ENCODE measurements at regions not wholly inside any gene's neighbourhood (a gene's known extent, or its start where the extent isn't known, plus 50 kb on each side); places are given as distances from the start of the nearest gene placed in this dataset.
"Not testable (repeated sequence)": the region's sequence is repeated elsewhere in the genome, so short reads cannot be mapped to it uniquely, and the experiment has no call there.

- no peak for DNase-seq
- ATAC-seq: no peak
These were observed 1308.9 kb upstream of the MAP3K7 start for GRCh38 chr6:91895599-91896285.

- DNase-seq (no peak), ATAC-seq (no peak)
These were observed 1299.4 kb upstream of the MAP3K7 start for GRCh38 chr6:91886183-91886795.

- DNase-seq, ATAC-seq: not testable (repeated sequence)
These were observed 1294.9 kb upstream of the MAP3K7 start for GRCh38 chr6:91881791-91882190.

GRCh38 chr6:91879386-91879995 is 1292.6 kb upstream of the MAP3K7 start:
- DNase-seq: no peak
- no peak for ATAC-seq

GRCh38 chr6:91877994-91878393 is 1291.1 kb upstream of the MAP3K7 start:
- ATAC-seq: no peak
- no peak for DNase-seq

- DNase-seq: no peak
- no peak for ATAC-seq
These were observed 1288.1 kb upstream of the MAP3K7 start for GRCh38 chr6:91874971-91875370.

- ATAC-seq (no peak), DNase-seq (no peak)
These were observed 1281.8 kb upstream of the MAP3K7 start for GRCh38 chr6:91868539-91869202.

GRCh38 chr6:91865889-91866288 is 1279.0 kb upstream of the MAP3K7 start:
- DNase-seq: no peak
- no peak for ATAC-seq

GRCh38 chr6:91864911-91865310 is 1278.0 kb upstream of the MAP3K7 start:
- DNase-seq (no peak), ATAC-seq (no peak)

GRCh38 chr6:91860541-91861335 is 1273.9 kb upstream of the MAP3K7 start:
- DNase-seq: no peak
- ATAC-seq: no peak

GRCh38 chr6:91852252-91852651 is 1265.4 kb upstream of the MAP3K7 start:
- no peak for DNase-seq
- ATAC-seq: no peak

- DNase-seq: no peak
- ATAC-seq: no peak
These were observed 1247.9 kb upstream of the MAP3K7 start for GRCh38 chr6:91834813-91835212.

GRCh38 chr6:91827151-91827550 is 1240.3 kb upstream of the MAP3K7 start:
- ATAC-seq: no peak
- no peak for DNase-seq

- DNase-seq (no peak), ATAC-seq (no peak)
These were observed 1239.3 kb upstream of the MAP3K7 start for GRCh38 chr6:91826128-91826527.

GRCh38 chr6:91824331-91824730 is 1237.5 kb upstream of the MAP3K7 start:
- ATAC-seq (no peak), DNase-seq (no peak)

- no peak for ATAC-seq
These were observed 1235.7 kb upstream of the MAP3K7 start for GRCh38 chr6:91822581-91822980.

GRCh38 chr6:91816335-91816734 is 1229.5 kb upstream of the MAP3K7 start:
- ATAC-seq (no peak), DNase-seq (no peak)

More at GRCh38 chr6:91822581-91822980, 1235.7 kb upstream of the MAP3K7 start:
- no peak for DNase-seq

- no peak for ATAC-seq
- DNase-seq: no peak
These were observed 1226.8 kb upstream of the MAP3K7 start for GRCh38 chr6:91813641-91814040.

- no peak for DNase-seq
- no peak for ATAC-seq
These were observed 1225.9 kb upstream of the MAP3K7 start for GRCh38 chr6:91812596-91813274.

- no peak for DNase-seq
- no peak for ATAC-seq
These were observed 1218.1 kb upstream of the MAP3K7 start for GRCh38 chr6:91804981-91805380.

- DNase-seq (no peak), ATAC-seq (no peak)
These were observed 1215.6 kb upstream of the MAP3K7 start for GRCh38 chr6:91802431-91802830.

- no peak for DNase-seq
- no peak for ATAC-seq
These were observed 1209.7 kb upstream of the MAP3K7 start for GRCh38 chr6:91796603-91797002.

Measured in stimulated activated naive CD8-positive, alpha-beta T cell treated with anti-CD3 and anti-CD28 coated beads, Interleukin-15, Interleukin-2, amounts not matched to agents 100 U/mL and 50 U/mL, for 24 hours (primary cell).